Activated CD8-positive, alpha-beta memory T cell treated with anti-CD3 and anti-CD28 coated beads, Interleukin-2, amount 10 ng/mL, durations not matched to agents 7 days and 5 days (primary cell): ENCODE measurements at regions not wholly inside any gene's neighbourhood (a gene's known extent, or its start where the extent isn't known, plus 50 kb on each side); places are given as distances from the start of the nearest gene placed in this dataset.
"Not testable (repeated sequence)": the region's sequence is repeated elsewhere in the genome, so short reads cannot be mapped to it uniquely, and the experiment has no call there.

Experiments
- ATAC-seq: fragments of 150-1000 bp; cut with Tn5 transposase; one replicate; pipeline ENCODE4 v1.10.0; 2021; ENCODE audit warnings: moderate library complexity
- CTCF ChIA-PET: fragments of 350-600 bp; sonication (Branson Sonifier 250); formaldehyde crosslinking; loops from one replicate; lab custom pipeline; 2021; ENCODE audit warnings: antibody characterized with exemption; lab: Charles Lee
- DNase-seq: peaks from one replicate; pipeline ENCODE4 v3.0.0-alpha.2; 2020
- H3K27ac Mint-ChIP-seq: one replicate; pipeline ENCODE4 v1.8.0; 2021; ENCODE audit warnings: mild to moderate bottlenecking, mixed read lengths
- H3K27me3 Mint-ChIP-seq: one replicate; pipeline ENCODE4 v1.8.0; 2021; ENCODE audit warnings: mixed read lengths
- H3K36me3 Mint-ChIP-seq: one replicate; pipeline ENCODE4 v1.8.0; 2021; ENCODE audit warnings: mild to moderate bottlenecking, mixed read lengths
- H3K4me1 Mint-ChIP-seq: one replicate; pipeline ENCODE4 v1.8.0; 2021; ENCODE audit warnings: mixed read lengths
- H3K4me3 Mint-ChIP-seq: one replicate; pipeline ENCODE4 v1.8.0; 2021; ENCODE audit warnings: mild to moderate bottlenecking, moderate library complexity, mixed read lengths
- H3K9me3 Mint-ChIP-seq: one replicate; pipeline ENCODE4 v1.8.0; 2022; ENCODE audit warnings: low read depth, mixed read lengths

DNA sequence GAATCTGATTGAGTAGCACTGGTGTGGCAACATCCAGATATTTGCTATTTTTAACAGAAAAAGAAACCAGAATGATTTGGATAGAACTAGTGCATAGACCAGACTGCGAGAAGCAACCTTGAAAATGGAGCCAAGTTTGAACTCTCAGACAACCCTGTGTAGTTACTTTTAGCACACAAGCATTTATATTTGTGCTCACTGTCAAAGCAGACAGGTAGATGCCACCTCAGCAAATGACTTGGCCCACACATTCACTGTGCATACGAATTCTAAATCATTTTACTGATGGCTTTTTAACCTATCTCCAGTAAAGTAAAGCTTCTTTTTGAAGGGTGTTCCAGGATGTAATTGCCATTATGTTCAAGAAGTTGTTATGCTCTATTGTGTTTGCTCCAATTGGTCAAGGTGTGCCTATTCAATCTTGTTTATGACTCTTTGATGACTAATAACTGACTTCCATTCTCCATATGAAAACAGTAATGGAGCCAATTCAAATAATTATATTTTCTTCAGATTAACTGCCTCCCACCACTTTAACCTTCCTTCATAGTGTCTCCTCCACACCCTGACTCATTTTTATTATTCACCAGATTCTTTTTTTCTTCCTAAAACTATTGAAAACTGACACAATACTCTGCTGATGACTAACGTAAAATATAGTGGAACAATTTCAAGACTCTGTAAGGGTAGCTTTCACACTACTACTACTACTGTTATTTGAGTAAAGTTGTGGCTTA lies 138.5 kb downstream of the CCER1 start:
- Mint-ChIP-seq H3K27ac (no peak overlapping the region), H3K4me1 (no peaks in the 10 kb centered on the region), H3K4me3 (no peak overlapping the region), H3K27me3 (no peaks in the 10 kb centered on the region), H3K36me3 (no peaks in the 10 kb centered on the region), H3K9me3 (no peaks in the 10 kb centered on the region)
- CTCF ChIA-PET: no interaction called here
- ATAC-seq (no peak), DNase-seq (no peak)

GRCh38 chr12:90809940-90810339 lies 145.0 kb downstream of the CCER1 start:
- no peaks in the 10 kb centered on the region for H3K4me1 Mint-ChIP-seq
- H3K9me3 Mint-ChIP-seq: no peaks in the 10 kb centered on the region
- no peaks in the 10 kb centered on the region for H3K36me3 Mint-ChIP-seq
- H3K27me3 Mint-ChIP-seq: no peaks in the 10 kb centered on the region
- H3K4me3 Mint-ChIP-seq: no peak overlapping the region
- CTCF ChIA-PET: no interaction called here
- no peak for DNase-seq
- H3K27ac Mint-ChIP-seq: no peak overlapping the region
- no peak for ATAC-seq

DNA sequence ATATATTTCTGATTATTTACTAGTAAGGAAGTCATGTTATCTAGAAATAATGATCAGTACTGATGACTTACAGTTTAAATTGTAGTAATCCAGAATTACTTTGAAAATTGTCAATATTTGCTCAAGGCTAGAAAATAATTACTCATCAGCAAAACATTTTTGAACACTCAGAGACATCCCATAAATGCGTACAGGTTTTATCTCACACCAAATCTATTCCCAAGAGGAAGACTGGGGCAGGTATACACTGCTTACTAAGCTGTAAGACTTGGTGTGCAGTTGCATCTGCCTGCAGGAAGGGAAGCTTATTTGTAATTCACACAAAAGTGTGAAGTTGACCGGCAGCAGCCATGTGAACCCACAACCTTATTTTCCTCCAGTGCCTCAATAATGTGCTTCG lies 146.4 kb downstream of the CCER1 start:
- Mint-ChIP-seq H3K27me3 (no peaks in the 10 kb centered on the region), H3K4me1 (no peaks in the 10 kb centered on the region), H3K36me3 (no peaks in the 10 kb centered on the region), H3K27ac (no peak overlapping the region), H3K4me3 (no peak overlapping the region), H3K9me3 (peaks cover 2% of the 10 kb centered on the region)
- CTCF ChIA-PET: no interaction called here
- ATAC-seq: no peak
- DNase-seq: no peak

DNA sequence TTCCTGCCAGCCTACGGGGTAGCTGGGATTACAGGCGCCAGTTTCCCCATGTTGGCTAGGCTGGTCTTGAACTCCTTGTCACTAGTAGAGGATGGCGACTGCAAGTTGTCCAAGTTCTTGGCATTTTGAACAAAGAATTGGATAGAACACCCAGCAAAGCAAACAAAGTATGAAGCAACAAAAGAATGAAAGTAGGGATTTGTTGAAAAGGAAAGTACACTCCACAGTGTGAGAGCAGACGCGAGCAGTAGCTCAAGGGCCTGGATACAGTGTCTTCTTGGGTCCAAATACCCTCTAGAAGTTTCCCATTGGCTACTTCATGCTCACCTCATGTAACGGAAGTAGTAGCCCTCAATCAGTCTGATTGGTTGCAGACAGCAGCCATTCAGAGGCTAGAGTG lies 152.2 kb downstream of the CCER1 start:
- Mint-ChIP-seq H3K9me3 (peaks cover 2% of the 10 kb centered on the region), H3K27me3 (no peaks in the 10 kb centered on the region), H3K4me1 (no peaks in the 10 kb centered on the region), H3K36me3 (no peaks in the 10 kb centered on the region), H3K4me3 (no peak overlapping the region), H3K27ac (no peak overlapping the region)
- CTCF ChIA-PET: no interaction called here
- ATAC-seq (no peak), DNase-seq (no peak)

- H3K4me1 Mint-ChIP-seq: no peaks in the 10 kb centered on the region
- DNase-seq (no peak), ATAC-seq (no peak)
- no peak overlapping the region for H3K27ac Mint-ChIP-seq
- no peaks in the 10 kb centered on the region for H3K36me3 Mint-ChIP-seq
- CTCF ChIA-PET: no interaction called here
- H3K4me3 Mint-ChIP-seq: no peak overlapping the region
- H3K9me3 Mint-ChIP-seq: peaks cover 2% of the 10 kb centered on the region
- no peaks in the 10 kb centered on the region for H3K27me3 Mint-ChIP-seq
Measured at GRCh38 chr12:90801776-90802175, 153.2 kb downstream of the CCER1 start.

DNA sequence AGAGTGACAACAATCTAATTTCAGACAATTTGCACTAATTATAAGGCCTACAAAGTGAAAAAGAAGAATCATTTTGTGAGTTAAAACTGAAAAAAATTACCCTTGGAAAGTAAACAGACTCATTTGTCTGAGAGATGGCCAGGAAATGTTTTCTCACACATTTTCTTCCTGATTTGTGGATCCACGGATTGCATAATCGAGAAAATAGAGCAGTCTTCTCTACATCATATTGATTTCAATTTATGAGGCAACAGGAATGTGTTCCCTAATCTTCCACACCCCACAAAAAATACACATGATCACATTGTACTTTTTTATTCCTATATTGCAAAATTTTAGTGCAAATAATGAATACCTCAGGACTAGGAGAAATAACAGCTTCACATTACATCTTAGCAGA lies 160.8 kb downstream of the CCER1 start:
- Mint-ChIP-seq H3K36me3 (no peaks in the 10 kb centered on the region), H3K4me3 (no peak overlapping the region), H3K27ac (no peak overlapping the region), H3K9me3 (no peaks in the 10 kb centered on the region), H3K27me3 (no peaks in the 10 kb centered on the region), H3K4me1 (no peaks in the 10 kb centered on the region)
- ATAC-seq: no peak
- DNase-seq: no peak
- CTCF ChIA-PET: no interaction called here

- H3K27me3 Mint-ChIP-seq, H3K4me3 Mint-ChIP-seq, H3K9me3 Mint-ChIP-seq, DNase-seq, ATAC-seq, H3K36me3 Mint-ChIP-seq, CTCF ChIA-PET, H3K4me1 Mint-ChIP-seq, H3K27ac Mint-ChIP-seq: not testable (repeated sequence)
Measured at GRCh38 chr12:90792718-90793117, 162.3 kb downstream of the CCER1 start.

GRCh38 chr12:90791445-90791844 lies 163.5 kb downstream of the CCER1 start:
- no peak for DNase-seq
- CTCF ChIA-PET: no interaction called here
- H3K9me3 Mint-ChIP-seq: no peaks in the 10 kb centered on the region

DNA sequence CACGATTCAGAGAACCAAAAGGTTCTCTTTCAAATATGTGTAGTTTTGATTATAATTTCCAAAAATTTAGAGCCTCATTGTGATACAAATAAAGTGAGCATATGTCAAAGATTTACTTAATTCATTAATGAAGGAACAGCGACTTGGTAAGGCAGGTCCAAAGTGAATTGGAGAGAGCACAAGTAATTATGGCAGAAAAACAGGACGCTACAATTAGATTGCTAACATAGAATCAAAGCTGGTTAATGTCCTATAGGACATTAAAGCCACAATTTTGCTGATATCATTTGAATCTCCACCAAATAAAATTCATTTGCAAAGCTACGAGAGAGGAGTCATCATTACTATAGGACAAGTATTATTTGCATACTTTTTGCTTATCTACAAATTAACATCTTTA lies 164.2 kb downstream of the CCER1 start:
- Mint-ChIP-seq H3K36me3 (no peaks in the 10 kb centered on the region), H3K4me1 (no peaks in the 10 kb centered on the region), H3K27me3 (no peaks in the 10 kb centered on the region)

More at GRCh38 chr12:90791445-90791844, 163.5 kb downstream of the CCER1 start:
- no peak for ATAC-seq
- Mint-ChIP-seq H3K4me1 (no peaks in the 10 kb centered on the region), H3K27me3 (no peaks in the 10 kb centered on the region), H3K36me3 (no peaks in the 10 kb centered on the region), H3K27ac (no peak overlapping the region), H3K4me3 (no peak overlapping the region)

GRCh38 chr12:90773491-90773890 lies 181.5 kb downstream of the CCER1 start:
- no peak for ATAC-seq
- CTCF ChIA-PET: no interaction called here

More for the DNA sequence above, 164.2 kb downstream of the CCER1 start:
- no peak for ATAC-seq
- no peak for DNase-seq
- Mint-ChIP-seq H3K9me3 (no peaks in the 10 kb centered on the region), H3K4me3 (no peak overlapping the region), H3K27ac (no peak overlapping the region)
- CTCF ChIA-PET: no interaction called here

GRCh38 chr12:90770861-90771260 lies 184.1 kb downstream of the CCER1 start:
- H3K27ac Mint-ChIP-seq: no peak overlapping the region
- no peaks in the 10 kb centered on the region for H3K27me3 Mint-ChIP-seq
- CTCF ChIA-PET: no interaction called here
- ATAC-seq (no peak), DNase-seq (no peak)
- H3K4me3 Mint-ChIP-seq: no peak overlapping the region
- no peaks in the 10 kb centered on the region for H3K36me3 Mint-ChIP-seq
- no peaks in the 10 kb centered on the region for H3K9me3 Mint-ChIP-seq
- no peaks in the 10 kb centered on the region for H3K4me1 Mint-ChIP-seq

More at GRCh38 chr12:90773491-90773890, 181.5 kb downstream of the CCER1 start:
- Mint-ChIP-seq H3K27me3 (no peaks in the 10 kb centered on the region), H3K27ac (no peak overlapping the region), H3K4me3 (no peak overlapping the region), H3K9me3 (no peaks in the 10 kb centered on the region), H3K36me3 (no peaks in the 10 kb centered on the region), H3K4me1 (no peaks in the 10 kb centered on the region)
- no peak for DNase-seq

DNA sequence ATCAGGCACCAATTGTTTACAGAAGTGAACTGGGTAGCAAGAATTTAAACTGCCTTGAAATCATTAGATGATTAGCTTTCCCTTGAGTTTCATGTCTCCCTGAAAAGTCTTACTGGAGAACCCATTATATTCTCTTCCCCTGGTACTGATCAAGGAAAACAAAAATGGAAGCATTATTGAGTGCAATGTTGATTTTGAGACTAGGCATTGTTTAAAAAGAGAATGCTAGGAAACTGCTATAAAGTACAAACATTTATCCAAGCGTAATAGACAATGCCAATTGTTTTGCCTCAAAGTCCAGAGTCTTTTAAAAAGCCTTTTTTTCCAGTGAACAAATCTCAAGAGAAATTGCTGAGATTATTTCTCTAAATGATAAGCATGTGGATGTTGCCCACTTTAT lies 197.0 kb downstream of the CCER1 start:
- Mint-ChIP-seq H3K36me3 (no peaks in the 10 kb centered on the region), H3K9me3 (no peaks in the 10 kb centered on the region), H3K27me3 (no peaks in the 10 kb centered on the region), H3K4me3 (no peak overlapping the region), H3K4me1 (no peaks in the 10 kb centered on the region), H3K27ac (no peak overlapping the region)
- DNase-seq (no peak), ATAC-seq (no peak)
- CTCF ChIA-PET: no interaction called here

DNA sequence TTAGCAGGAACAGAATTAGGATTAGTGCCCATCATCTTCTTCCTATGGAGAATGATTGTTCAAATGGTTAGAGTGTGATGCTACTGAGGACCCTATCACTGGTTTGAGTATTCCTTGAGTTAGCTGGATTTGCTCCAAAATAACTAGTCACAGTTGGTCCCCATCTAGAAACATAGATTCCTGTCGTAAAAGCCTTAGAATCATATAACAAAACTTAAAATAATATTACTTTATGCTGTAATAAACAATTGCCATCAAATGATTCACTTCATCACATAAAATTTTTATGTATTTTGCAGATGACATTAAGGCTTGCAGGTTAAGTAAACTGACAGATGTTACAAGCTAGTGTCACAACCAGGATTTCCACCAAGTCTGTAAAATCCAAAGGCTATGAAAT lies 209.8 kb downstream of the CCER1 start:
- Mint-ChIP-seq H3K9me3 (peaks cover 5% of the 10 kb centered on the region), H3K27ac (no peak overlapping the region), H3K27me3 (no peaks in the 10 kb centered on the region), H3K4me1 (no peaks in the 10 kb centered on the region), H3K36me3 (no peaks in the 10 kb centered on the region), H3K4me3 (no peak overlapping the region)
- CTCF ChIA-PET: no interaction called here
- no peak for DNase-seq
- ATAC-seq: no peak

DNA sequence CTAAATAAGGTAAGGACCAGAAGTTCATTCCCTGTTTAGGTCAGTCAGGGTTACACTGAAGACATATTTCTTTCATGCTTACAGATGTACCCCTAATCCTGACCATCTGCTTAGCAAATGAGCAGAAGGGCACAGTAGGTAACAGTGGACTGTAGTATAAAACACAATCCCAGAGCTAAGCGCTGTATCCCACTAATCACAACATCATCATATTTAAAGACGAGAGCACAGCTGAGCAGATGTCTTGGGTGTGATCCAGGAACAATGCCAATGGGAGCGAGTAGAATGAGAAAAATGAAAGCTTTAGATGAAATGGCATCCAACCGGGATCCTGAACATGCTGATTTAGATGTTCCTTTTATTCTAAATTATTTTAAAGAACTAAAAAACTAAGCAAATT lies 213.4 kb downstream of the CCER1 start:
- CTCF ChIA-PET: no interaction called here
- no peak for ATAC-seq
- DNase-seq: no peak
- H3K36me3 Mint-ChIP-seq: no peaks in the 10 kb centered on the region
- no peaks in the 10 kb centered on the region for H3K27me3 Mint-ChIP-seq
- H3K9me3 Mint-ChIP-seq: peaks cover 5% of the 10 kb centered on the region
- no peaks in the 10 kb centered on the region for H3K4me1 Mint-ChIP-seq
- H3K4me3 Mint-ChIP-seq: no peak overlapping the region
- H3K27ac Mint-ChIP-seq: no peak overlapping the region

DNA sequence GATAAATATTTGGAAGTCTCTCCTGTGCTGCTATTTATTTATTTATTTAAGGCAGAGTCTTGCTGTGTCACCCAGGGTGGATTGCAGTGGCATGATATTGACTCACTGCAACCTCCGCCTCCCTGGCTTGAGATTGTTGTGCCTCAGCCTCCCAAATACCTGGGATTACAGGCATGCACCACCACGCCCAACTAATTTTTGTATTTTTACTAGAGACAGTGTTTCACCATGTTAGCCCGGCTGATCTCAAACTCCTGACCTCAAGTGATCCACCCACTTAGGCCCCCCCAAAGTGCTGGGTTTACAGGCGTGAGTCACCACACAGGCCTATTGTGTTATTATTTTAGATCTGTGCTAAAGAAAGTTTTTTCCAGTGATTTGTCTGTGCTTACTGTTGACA lies 225.2 kb downstream of the CCER1 start:
- no peak for ATAC-seq
- CTCF ChIA-PET: no interaction called here
- H3K9me3 Mint-ChIP-seq: no peaks in the 10 kb centered on the region
- no peaks in the 10 kb centered on the region for H3K4me1 Mint-ChIP-seq
- H3K27me3 Mint-ChIP-seq: no peaks in the 10 kb centered on the region
- H3K27ac Mint-ChIP-seq: no peak overlapping the region
- no peaks in the 10 kb centered on the region for H3K36me3 Mint-ChIP-seq
- H3K4me3 Mint-ChIP-seq: no peak overlapping the region
- no peak for DNase-seq
